HG03342 (cell line): ENCODE measurements at regions not wholly inside any gene's neighbourhood (a gene's known extent, or its start where the extent isn't known, plus 50 kb on each side); places are given as distances from the start of the nearest gene placed in this dataset.

Source experiments
- ATAC-seq: cut with Tn5 transposase; IDR thresholded peaks from one replicate; pipeline ENCODE4 v1.9.1; 2021; ENCODE audit warnings: mild to moderate bottlenecking, moderate library complexity; ENCODE audit not compliant: unreplicated experiment

DNA sequence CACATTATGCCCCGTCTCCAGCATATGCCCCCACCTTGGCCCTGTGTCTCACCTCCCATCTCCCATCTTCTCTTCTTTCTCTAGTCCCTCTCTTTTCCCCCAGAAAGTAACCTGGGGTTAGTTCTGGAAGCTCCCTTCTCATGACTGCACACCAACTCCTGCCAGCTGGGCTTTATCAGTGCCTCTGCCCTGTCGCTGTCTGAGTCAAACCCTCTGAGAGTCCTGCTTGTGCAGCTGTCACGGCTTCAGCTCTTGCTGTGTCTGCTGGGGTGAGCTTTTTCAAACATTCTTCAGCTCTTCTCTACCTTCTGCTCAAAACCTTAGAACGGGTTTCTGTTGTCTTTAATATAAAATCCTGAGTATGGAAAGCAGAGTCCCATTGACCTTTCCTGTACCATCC is 304.5 kb upstream of the B3GAT1 start:
- ATAC-seq, result no peak

DNA sequence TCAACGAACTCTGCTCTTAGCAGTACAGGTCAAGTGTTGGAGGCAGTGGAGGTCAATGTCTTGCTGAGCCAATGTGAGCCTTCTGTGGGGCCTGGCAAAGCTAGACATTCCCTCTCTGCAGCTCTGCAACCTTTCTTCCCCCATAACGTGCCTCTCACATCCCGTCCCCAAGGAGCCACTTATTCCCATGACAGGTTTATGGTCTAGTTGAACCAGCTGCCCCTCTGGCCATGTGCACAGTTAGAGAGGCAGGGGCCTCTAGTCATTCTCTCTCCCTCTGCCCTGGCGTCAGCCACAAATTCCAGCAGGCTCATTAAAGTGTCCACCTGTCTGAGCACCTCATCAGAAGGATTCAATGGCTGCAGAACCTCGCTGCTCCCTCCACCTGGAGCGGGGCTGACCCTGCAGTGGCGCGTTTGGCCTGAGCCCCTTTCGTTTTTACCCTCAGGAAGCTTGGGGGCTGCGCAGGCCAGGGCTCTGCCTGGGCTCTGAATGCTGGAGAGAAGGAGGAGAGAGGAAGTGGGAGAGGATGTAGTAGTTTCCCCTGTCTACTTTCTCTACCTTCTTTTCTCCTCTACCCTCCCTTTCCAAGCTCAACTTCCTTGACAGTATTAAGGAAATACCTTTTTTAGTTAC is 302.1 kb upstream of the B3GAT1 start:
- ATAC-seq, result no peak

DNA sequence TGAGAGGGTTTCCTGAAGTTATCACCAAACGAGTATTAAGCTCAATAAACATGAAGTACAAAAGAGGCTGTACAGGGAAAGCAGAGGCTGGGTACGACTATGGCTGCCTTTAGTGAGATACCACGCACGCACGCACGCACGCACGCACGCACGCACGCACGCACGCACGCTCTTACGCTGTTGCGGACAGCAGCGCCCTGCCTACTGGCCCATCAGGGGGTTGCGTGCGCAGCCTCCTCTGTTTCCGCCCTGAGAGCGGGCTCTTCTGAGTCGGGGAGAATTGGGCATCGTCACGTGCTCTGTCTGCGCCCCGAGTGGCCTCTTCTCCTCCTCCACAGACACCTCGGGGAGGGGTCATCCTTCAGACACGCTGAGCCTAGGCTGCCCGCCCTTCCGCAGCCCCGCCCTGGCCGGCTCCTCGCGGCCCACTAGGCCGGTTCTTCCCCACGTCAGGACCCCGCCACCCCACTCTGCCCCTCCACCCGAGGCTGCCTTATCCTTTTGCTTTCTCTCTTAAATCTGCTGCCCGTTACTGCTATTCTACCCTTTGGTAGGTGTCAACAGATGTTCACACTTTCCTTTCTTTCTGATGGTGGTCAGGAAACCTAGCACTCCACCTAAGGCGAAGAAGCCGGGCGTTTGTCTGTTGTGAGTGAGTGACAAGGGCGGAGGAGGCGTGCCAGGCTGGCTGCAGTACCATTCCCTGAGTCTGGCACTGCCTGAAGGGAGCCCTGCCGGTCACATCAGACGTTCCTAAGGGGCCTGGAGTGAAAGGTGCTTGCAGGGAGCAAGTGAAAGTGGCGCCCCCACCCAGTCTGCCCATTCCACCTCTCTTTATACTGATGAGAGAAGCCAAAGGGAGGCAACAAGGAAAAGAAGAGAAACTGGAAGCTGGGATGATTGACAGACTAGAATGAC is 300.4 kb upstream of the B3GAT1 start:
- ATAC-seq, result no peak

DNA sequence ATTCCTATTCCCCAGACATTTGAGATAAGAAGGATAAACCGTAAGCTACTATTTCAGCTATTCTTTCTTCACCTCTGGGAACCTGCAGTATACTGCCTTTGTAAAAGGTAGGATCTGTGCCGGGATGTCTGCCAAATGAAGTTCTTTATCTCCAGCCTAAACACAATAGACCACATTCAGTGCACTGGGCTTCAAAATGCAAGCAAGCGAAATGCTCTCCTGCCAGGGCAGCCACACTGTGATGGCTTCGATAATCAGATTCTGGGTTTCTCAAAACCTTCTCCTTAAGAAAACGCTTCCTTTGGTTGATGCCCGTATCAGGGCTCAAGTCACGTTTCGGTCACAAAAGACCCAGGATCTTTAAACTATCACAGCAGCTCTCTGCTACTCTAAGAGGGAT is 299.5 kb upstream of the B3GAT1 start:
- ATAC-seq, result no peak

DNA sequence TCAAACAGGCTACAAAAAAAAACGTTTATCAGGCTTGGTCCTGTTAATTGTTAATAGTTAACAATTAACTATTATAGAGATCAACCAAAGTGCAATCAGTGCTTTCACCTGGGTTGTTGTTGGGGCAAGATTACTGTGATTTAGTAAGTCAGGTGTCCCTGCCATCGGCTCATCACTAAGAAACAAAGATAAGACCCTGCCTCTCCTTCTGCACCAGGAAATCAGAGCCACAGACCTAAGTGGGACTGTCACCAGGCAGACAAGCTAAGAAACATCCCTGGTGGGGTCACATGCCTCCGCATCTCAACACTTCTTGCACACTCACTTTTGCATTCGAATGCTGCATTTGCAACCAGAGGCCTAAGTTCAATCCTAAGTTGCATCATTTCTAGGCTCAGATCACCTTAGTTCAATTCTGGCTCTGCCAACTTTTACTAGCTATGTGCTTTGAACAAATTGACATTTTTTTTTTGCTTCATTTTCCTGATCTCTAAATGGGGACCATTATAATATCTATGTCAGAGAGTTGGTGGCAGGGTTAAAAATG is 298.9 kb upstream of the B3GAT1 start:
- ATAC-seq, result no peak

DNA sequence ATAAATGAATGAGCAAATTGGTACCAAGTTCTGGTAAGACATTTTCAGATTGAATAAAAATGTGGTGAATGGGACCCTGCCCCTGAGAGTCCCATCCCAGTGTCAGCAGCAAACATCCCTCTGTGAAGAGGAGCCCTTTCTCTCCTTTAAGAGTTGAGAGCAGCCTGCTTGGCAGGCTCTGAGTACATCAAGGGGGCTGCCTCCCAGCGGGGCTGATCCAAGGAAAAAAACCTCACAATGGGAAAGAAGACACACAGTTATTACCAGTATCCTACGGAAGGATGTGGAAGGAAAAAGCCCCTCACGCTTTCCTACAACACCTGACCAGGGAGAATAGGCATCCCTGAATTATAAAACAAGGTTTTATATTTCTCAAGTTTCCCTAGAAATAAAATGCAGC is 293.8 kb upstream of the B3GAT1 start:
- ATAC-seq, result no peak

DNA sequence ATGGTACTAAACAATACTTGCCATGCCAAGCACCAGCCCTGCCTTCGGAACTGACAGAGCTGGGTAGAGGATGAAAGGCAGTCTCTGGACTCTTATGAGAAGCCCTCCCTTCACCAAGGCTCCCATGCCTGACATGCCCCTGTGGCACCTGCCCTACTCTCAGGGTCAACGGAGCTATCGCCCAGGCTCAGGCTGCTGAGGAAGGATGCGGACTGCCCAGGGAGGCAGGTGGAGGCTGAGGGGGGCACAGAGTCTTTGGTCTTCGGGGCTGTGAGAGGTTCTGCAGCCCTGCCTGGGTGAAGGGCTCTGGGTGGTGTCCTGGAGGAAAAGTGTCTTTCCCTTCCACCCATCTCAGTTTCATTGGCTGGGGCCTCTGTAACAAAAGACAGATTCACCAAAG is 290.8 kb upstream of the B3GAT1 start:
- no peak for ATAC-seq

DNA sequence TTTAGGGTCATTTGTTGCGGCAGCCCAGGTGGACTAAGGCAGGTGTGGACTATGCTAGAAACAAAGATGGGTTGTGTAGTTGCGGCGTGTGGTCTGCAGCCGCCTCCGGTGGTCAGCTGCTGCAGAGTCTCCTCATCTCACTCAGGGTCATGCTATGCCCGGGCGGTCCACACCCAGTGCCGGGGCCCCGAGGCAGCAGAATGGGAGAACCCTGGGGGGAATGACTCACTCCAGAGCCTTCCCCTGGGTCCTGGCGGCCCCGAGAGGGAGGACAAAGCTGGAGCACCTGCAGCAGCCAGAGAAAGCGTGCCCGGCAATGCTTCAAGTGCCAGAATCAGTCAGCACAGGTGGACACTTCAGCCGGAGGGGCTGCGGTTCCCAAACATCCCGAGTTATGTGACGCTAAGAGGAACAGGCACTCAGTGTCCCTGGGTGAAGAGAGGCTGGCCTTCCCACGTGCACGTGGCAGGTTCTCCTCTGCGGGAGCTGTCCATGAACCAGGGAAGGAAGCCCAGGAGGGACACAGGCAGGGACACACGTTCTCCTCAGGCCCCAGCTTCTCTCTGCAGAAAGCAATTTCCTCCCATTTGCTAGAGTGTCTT is 289.6 kb upstream of the B3GAT1 start:
- ATAC-seq, result no peak

DNA sequence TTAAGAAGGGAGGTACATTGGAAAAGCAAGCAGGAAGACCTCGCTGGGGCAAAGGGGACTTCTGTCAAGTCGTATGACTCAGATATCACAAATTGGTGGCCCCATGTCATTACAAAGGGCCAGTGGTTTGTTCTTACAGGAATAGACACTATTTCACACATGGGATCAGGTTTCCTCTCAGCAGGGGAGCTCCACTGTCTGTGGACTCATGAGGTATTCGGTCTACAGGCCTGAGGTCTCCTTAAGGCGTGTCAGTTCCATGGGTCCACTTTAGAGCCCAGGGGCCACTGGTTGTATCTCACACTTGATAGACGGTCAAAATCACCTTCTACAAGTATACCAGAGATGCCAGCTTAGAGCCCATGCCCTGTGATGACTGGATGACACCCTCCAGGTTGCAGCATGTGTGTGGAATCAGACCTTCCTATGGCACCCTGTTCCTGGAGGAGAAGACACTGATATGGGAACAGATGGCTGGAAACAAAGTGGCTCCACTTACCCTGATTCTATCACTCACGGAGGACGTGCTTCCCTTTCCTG is 288.1 kb upstream of the B3GAT1 start:
- no peak for ATAC-seq

DNA sequence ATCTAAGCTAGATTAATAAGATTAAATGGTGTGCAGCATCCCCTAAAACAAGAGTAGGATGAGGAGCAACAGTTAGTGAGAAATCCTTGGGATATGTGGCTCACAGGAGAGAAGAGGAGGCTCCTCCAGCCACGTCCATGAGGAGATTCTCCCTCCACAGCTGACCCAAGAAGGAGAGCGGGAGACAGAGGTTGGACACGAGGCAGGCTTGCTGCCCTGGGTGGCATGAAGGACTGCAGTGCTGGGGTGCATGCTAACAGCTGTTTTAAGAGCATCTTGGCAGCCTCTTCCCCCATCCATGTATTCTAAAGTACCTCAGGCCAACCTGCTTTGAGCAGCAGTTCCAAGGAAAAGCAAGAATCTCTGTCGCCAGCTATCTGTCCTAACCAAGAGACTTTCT is 284.4 kb upstream of the B3GAT1 start:
- ATAC-seq, result no peak

DNA sequence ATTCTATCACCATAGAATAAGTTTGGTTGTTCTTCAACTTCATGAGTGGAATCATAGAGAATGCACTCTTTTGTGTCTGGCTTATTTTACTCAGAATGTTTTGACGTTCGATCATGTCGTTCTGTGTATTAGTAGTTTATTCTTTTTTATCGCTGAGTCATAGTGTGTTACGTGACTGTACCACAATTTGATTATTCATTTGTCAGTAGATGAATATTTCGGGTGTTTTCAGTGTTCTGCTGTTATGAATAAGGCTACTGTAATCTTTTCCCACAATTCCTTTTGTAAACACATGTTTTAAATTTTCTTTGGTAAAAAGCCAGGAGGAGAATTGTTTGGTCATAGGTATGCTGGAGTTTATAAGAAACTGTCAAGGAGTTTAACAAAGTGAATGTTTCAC is 279.9 kb upstream of the B3GAT1 start:
- no peak for ATAC-seq

DNA sequence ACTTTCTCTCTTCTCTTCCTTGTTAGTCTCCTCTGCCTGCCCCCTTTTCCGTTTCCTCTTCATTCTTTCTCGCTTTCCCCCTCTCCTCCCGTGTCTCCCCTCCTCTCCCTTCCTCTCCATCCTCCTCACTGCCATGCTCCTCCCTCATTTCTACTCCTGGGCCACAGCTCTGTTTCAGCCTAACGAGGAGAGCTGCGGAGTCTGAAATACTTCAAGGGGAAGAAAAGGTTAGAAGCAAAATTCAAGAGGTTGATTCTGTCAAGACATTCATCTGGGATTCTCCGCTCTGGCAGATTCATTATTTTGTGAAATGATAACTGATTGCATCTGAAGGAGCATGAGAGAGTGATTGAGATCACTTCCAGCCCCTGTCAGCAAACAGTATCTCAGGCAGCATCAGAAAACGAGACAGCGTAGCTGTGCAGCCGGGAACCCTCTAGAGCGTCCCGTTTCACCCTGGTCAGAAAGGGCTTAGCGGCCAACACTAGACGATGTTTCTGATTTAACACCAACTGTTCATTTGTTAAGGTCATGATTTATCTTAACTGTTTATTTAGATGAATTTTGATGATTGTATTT is 279.3 kb upstream of the B3GAT1 start:
- ATAC-seq, result no peak

DNA sequence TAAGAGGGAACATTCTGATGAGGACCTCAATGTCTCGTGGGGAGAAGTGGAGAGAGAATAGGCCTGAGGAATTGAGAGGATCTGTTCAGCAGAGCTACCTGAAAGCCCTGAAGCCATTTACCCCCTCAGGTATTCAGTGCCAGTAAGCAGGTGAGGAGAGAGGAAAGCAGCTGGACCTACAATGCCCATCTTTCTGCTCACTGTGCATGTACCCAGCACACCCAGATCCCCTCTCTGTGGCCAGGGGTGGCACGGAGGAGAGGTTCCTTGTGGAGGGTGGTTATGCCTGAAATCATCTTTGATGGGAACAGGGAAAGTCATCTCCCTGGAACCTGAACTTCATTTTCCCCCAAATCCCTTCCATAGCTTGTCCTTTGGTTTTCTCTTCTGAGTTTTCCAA is 277.8 kb upstream of the B3GAT1 start:
- no peak for ATAC-seq

DNA sequence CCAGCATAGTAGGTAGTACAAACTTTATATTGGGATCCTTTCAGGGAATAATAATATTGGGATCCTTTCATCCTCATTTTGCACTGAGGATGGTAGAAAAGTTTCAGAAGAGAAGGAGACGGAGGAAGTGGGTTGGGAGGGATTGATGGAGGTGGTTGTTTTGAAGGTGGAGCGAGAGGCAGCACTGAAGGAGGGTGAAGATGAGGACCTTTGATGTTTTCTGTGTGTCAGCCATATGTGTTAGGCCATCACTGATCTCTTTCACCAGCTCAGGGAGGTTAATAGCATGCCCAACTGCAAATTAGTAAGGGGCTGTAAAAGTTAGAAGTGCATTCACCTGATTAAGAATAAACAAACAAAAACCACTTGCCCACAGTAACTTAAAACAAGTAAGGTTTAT is 275.5 kb upstream of the B3GAT1 start:
- ATAC-seq, result no peak

DNA sequence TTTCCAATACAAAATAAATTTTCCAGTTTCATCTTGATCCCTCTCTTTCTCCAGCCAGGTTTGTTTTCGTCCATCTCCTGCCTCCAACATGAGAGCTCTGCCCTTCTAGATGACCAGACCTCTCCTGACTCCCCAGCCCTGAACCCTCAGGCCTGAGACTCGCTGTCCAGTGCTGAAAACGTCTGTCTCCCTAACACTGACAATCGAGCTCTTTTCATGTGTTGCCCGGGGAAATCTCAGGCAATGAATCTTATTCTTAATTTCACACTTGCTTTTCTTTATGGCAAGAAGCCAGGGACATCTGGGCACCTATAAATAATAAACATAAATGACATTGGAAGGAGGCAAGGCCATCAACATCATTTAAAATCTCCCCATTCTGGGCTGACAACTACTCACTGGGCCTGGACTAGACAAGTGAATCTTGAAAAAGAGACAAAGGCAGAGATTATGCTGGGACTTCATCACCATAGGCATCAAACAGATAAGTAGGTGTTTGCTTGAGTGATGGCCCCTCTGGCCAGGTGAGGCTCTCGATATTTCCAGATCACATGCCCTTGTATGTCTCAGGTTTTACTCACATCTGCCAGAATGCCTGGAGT is 274.5 kb upstream of the B3GAT1 start:
- ATAC-seq, result no peak

DNA sequence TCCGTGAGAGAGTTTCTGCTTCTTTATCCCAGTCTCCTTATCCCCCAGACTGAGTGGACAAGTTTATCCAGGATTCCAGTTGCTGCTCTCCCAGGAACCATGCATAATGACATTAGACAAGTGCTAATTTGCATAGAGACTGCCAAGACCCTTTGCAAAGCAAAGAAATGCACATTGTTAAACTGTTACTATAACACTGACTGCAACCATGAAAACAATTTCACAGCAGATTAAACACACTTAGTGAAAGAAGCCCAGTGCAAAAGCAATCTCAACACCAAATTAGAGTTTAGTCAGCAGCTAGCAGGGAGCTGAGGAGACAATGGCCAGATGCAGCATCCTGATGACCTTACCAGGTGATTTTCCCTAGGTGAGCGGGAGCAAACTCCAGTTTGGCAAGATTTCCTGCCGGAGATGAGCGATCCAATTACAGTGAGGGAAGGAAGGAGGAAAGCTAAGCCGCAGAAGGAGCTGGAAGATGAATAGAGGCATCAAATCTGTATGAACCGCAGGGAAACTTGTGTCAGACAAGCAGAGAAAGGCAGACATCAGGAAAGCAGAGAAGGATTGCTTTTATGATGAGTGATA is 273.8 kb upstream of the B3GAT1 start:
- no peak for ATAC-seq

DNA sequence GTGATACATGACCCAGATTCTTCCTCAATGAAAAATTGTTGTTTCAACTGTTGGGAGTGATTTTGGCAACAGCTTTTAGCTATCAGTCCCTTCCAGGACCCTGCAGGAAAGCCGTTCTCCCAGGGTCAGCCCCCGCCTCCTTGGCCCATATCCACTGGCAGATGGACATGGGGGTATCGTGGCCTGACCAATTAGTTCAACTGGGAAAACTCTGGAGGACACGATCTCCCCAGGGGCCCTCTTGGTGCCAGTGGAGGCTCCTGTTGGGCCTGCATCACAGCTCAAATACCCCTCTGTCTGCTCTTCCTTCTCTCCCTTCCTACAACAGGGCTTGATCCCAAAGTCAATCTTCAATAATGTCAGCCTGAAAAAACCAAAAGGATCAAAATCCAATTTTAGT is 272.5 kb upstream of the B3GAT1 start:
- no peak for ATAC-seq

DNA sequence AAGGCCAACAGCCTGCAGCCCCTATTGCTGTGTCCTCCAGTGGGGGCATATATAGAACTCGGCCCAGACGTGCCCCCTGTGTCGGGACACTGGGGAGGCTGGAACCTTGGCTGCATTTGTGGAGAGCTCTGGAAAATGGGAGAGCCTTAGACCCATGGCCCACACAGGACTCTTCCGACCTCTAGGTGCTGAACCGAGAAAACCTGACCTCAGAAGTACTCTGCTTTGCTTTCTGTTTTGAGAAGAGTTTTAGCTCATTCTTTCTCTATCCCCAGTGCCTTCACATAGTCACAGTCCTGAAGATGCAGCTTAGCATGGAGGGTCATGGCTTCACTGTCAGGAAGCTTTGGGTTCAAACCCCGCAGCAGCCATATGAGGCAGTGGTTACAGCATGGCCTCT is 271.8 kb upstream of the B3GAT1 start:
- ATAC-seq, result no peak

DNA sequence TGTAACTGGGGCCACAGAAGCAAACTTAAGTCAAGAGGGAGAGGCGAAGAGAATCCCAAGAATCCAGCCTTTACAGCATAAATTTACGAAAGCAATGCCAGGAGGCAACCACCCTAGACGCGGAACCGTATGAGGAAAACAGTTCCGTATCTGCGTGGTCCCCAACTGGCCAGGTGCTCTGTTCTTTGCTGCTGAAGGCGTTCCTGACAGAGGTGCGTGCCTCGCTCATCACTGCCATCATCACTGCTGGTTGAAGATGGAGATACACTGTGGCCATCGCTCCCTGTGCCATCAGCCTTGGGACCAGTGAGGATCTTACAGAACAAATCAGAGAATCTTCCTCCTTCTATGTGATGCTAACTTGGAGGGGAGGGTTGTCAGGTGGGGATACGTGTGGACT is 270.5 kb upstream of the B3GAT1 start:
- no peak for ATAC-seq

DNA sequence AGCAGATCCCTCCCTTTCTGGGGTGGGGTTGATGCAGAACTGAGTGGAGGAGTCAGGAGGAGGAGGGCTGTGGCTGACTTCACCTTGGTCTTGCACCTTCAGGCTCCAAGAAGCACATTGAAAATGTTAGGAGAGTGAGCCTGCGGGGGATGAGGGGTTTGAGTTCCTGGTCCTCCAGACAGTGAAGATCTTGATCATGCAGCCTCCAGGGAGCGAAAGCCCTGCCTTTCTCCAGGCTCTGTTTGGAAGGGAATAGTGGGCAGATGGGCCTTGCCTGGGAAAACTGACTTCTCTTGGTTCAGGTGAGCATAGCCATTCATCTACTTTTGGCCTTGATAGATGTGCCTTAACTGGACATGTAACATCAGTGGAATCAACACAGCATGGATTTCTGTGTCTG is 267.6 kb upstream of the B3GAT1 start:
- no peak for ATAC-seq
